A673 (cell line): ENCODE measurements at regions not wholly inside any gene's neighbourhood (a gene's known extent, or its start where the extent isn't known, plus 50 kb on each side); places are given as distances from the start of the nearest gene placed in this dataset.

Source experiments
- EZH2 ChIP-seq: fragments of 200-600 bp; sonication (generic); IDR thresholded peaks from 2 replicates; pipeline ENCODE4 v1.6.1; 2017; ENCODE audit warnings: borderline replicate concordance, low read depth, mild to moderate bottlenecking, mixed read lengths, antibody characterized with exemption, low read length; ENCODE audit not compliant: poor library complexity, severe bottlenecking
- TF ChIP-seq, protein P1 (sequence below): fragments of 300-800, 200-600 bp; sonication (generic); conservative IDR thresholded peaks from 2 replicates; pipeline ENCODE4 v1.5.1; 2017; ENCODE audit warnings: low read depth, mild to moderate bottlenecking, antibody characterized with exemption, low read length, moderate library complexity, mixed read lengths

DNA sequence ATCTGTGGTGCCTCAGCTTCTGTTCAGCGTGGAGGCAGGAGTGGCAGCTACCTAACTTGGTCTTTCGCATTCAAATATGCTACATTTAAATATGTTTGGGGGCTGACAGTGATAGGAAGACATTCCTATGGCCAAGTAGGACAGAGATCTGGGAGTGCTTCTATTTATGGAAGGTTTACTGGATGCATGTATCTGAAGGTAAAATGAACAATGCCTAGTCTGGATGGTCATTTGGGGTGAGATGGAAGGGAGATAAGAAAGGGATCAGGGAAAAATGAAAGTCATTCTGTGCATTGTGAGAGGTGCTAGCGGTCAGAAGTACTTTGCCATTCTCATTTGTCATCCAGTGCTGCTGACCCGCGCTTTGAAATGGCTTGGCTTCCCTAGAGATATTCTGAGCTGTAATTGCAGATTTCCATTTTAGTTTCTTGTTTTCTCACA lies 107.3 kb upstream of the FOXN2 start:
- TF ChIP-seq, protein P1, sequence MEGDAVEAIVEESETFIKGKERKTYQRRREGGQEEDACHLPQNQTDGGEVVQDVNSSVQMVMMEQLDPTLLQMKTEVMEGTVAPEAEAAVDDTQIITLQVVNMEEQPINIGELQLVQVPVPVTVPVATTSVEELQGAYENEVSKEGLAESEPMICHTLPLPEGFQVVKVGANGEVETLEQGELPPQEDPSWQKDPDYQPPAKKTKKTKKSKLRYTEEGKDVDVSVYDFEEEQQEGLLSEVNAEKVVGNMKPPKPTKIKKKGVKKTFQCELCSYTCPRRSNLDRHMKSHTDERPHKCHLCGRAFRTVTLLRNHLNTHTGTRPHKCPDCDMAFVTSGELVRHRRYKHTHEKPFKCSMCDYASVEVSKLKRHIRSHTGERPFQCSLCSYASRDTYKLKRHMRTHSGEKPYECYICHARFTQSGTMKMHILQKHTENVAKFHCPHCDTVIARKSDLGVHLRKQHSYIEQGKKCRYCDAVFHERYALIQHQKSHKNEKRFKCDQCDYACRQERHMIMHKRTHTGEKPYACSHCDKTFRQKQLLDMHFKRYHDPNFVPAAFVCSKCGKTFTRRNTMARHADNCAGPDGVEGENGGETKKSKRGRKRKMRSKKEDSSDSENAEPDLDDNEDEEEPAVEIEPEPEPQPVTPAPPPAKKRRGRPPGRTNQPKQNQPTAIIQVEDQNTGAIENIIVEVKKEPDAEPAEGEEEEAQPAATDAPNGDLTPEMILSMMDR, result no peak
- TF ChIP-seq EZH2, result no peak
